ENCODE measurements at regions not wholly inside any gene's neighbourhood (a gene's known extent, or its start where the extent isn't known, plus 50 kb on each side); places are given as distances from the start of the nearest gene placed in this dataset.

DNA sequence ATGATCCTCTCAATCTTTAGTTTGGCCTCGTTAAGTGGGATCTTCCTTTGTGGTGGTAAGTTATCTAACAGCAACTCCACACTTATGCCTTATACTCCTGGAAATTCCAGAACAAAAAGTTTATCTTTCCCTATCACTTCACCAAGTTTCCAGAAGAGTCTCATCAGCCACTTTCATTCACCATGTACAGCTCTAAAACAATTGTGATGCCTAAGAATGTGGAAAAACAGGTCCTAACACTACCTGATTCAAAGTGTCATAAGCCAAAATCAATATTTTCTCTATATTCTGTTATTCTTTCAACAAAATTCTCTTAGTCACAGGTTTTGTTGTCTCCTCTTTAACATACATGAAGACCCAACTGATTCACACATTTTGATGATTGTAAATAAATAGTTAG is 342.4 kb upstream of the TYRP1 start:
- no peak for TF ChIP-seq EZH2 (IDR thresholded peaks at IDR 0.05; ENCODE audit: low read depth)
- TF ChIP-seq, protein P1, sequence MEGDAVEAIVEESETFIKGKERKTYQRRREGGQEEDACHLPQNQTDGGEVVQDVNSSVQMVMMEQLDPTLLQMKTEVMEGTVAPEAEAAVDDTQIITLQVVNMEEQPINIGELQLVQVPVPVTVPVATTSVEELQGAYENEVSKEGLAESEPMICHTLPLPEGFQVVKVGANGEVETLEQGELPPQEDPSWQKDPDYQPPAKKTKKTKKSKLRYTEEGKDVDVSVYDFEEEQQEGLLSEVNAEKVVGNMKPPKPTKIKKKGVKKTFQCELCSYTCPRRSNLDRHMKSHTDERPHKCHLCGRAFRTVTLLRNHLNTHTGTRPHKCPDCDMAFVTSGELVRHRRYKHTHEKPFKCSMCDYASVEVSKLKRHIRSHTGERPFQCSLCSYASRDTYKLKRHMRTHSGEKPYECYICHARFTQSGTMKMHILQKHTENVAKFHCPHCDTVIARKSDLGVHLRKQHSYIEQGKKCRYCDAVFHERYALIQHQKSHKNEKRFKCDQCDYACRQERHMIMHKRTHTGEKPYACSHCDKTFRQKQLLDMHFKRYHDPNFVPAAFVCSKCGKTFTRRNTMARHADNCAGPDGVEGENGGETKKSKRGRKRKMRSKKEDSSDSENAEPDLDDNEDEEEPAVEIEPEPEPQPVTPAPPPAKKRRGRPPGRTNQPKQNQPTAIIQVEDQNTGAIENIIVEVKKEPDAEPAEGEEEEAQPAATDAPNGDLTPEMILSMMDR (conservative IDR thresholded peaks at IDR 0.05) = no peak
- H3K4me1 ChIP-seq (replicated peaks; ENCODE audit: insufficient read depth) = no peaks in the 10 kb centered on the region
- H3K27me3 ChIP-seq (ENCODE audit: insufficient read depth, low read depth) = no peaks in the 10 kb centered on the region
- CTCF ChIA-PET = no interaction called here
- no peak overlapping the region for H3K4me3 ChIP-seq
- H3K9me2 ChIP-seq (ENCODE audit: insufficient read depth) = no peaks in the 10 kb centered on the region
- BruUV-seq (replicated peaks) = no TSS peak
- intact Hi-C loops (cut with micrococcal nuclease; ENCODE audit: unreplicated experiment) = no loop called here
- POLR2A ChIA-PET (ENCODE audit: unreplicated experiment) = no interaction called here
- H2AFZ ChIP-seq = no peak overlapping the region
- H3F3A ChIP-seq (ENCODE audit: insufficient read depth, low read depth) = no peaks in the 10 kb centered on the region
- H3K27ac ChIP-seq = no peak overlapping the region
- H3K4me2 ChIP-seq = no peak overlapping the region
- no peaks in the 10 kb centered on the region for H3K79me2 ChIP-seq (ENCODE audit: low read depth)
- H3K9me3 ChIP-seq (ENCODE audit: insufficient read depth, low read depth) = no peaks in the 10 kb centered on the region
- no peaks in the 10 kb centered on the region for H3K36me3 ChIP-seq (ENCODE audit: low read depth)
- H4K20me1 ChIP-seq (ENCODE audit: insufficient read depth) = no peaks in the 10 kb centered on the region
- no peak for DNase-seq

DNA sequence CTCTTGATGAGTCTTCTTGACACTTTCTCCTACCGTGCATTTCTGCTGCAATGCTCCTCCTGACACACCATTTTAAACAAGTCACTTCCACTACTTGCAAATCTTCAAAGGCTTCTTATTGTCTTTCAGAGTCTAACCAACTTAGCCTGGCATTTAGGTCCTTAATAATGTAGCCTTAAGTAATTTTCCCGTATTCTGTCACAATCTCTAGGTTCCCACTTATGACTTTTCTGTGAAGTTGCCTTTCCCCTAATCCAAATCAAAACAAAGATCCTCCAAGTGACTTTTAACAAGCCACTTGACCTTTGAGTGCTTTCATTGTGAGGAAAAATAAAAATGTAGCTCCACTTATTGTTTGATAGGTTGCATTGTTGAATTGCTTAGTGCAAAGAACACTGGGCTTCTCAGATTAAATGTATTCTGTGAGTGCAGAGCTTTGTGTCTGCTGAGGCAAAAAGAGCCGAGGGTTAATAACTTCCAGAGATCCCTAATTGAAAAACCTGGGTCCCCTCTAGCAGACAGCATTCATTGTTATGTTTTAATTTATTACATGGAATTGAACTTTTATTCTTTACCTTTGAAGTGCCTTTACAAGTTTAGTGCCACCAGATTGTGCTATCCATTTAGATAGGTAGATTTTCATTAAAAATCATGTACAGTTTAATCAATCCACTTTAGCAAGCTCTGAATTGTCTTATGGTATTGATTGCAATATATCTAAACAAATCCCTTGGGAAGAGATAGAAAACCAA is 341.7 kb upstream of the TYRP1 start:
- no peaks in the 10 kb centered on the region for H3K27me3 ChIP-seq (ENCODE audit: insufficient read depth, low read depth)
- no peaks in the 10 kb centered on the region for H3K9me2 ChIP-seq (ENCODE audit: insufficient read depth)
- BruUV-seq (replicated peaks) = no TSS peak
- ChIA-PET CTCF (no interaction called here), POLR2A (ENCODE audit: unreplicated experiment) (no interaction called here)
- H3K27ac ChIP-seq = no peak overlapping the region
- no peaks in the 10 kb centered on the region for H3K9me3 ChIP-seq (ENCODE audit: insufficient read depth, low read depth)
- intact Hi-C loops (cut with micrococcal nuclease; ENCODE audit: unreplicated experiment) = no loop called here
- H4K20me1 ChIP-seq (ENCODE audit: insufficient read depth) = no peaks in the 10 kb centered on the region
- no peak overlapping the region for H2AFZ ChIP-seq
- no peaks in the 10 kb centered on the region for H3F3A ChIP-seq (ENCODE audit: insufficient read depth, low read depth)
- H3K79me2 ChIP-seq (ENCODE audit: low read depth) = no peaks in the 10 kb centered on the region
- no peaks in the 10 kb centered on the region for H3K4me1 ChIP-seq (replicated peaks; ENCODE audit: insufficient read depth)
- DNase-seq = no peak
- TF ChIP-seq EZH2 (IDR thresholded peaks at IDR 0.05; ENCODE audit: low read depth) = no peak
- TF ChIP-seq, protein P1 (conservative IDR thresholded peaks at IDR 0.05) = no peak
- H3K36me3 ChIP-seq (ENCODE audit: low read depth) = no peaks in the 10 kb centered on the region
- no peak overlapping the region for H3K4me2 ChIP-seq
- no peak overlapping the region for H3K4me3 ChIP-seq

DNA sequence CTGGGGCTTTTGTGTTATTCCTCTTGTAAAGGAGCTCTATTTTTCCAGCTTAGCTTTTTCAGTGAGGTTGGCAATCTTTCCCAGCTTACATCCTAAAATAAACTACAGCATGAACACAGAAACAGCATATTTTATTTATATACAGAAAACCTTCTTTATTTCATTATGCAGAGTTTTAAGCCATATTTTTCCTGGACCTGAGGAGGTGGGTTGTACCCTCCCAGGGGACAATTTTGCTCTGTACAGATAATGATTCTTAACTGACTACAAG is 341.2 kb upstream of the TYRP1 start:
- Histone ChIP-seq H3K9me3 (ENCODE audit: insufficient read depth, low read depth) (no peaks in the 10 kb centered on the region), H3K27me3 (ENCODE audit: insufficient read depth, low read depth) (no peaks in the 10 kb centered on the region), H3K9me2 (ENCODE audit: insufficient read depth) (no peaks in the 10 kb centered on the region), H3K4me2 (no peak overlapping the region), H3F3A (ENCODE audit: insufficient read depth, low read depth) (no peaks in the 10 kb centered on the region), H3K4me3 (no peak overlapping the region), H2AFZ (no peak overlapping the region), H3K27ac (no peak overlapping the region), H4K20me1 (ENCODE audit: insufficient read depth) (no peaks in the 10 kb centered on the region), H3K36me3 (ENCODE audit: low read depth) (no peaks in the 10 kb centered on the region), H3K79me2 (ENCODE audit: low read depth) (no peaks in the 10 kb centered on the region), H3K4me1 (replicated peaks; ENCODE audit: insufficient read depth) (no peaks in the 10 kb centered on the region)
- ChIA-PET POLR2A (ENCODE audit: unreplicated experiment) (no interaction called here), CTCF (no interaction called here)
- intact Hi-C loops (cut with micrococcal nuclease; ENCODE audit: unreplicated experiment) = no loop called here
- no TSS peak for BruUV-seq (replicated peaks)
- no peak for DNase-seq
- TF ChIP-seq, protein P1 (conservative IDR thresholded peaks at IDR 0.05) = no peak
- no peak for TF ChIP-seq EZH2 (IDR thresholded peaks at IDR 0.05; ENCODE audit: low read depth)

Measured in PC-9 (cell line).